ENCODE measurements at regions not wholly inside any gene's neighbourhood (a gene's known extent, or its start where the extent isn't known, plus 50 kb on each side); places are given as distances from the start of the nearest gene placed in this dataset.

DNA sequence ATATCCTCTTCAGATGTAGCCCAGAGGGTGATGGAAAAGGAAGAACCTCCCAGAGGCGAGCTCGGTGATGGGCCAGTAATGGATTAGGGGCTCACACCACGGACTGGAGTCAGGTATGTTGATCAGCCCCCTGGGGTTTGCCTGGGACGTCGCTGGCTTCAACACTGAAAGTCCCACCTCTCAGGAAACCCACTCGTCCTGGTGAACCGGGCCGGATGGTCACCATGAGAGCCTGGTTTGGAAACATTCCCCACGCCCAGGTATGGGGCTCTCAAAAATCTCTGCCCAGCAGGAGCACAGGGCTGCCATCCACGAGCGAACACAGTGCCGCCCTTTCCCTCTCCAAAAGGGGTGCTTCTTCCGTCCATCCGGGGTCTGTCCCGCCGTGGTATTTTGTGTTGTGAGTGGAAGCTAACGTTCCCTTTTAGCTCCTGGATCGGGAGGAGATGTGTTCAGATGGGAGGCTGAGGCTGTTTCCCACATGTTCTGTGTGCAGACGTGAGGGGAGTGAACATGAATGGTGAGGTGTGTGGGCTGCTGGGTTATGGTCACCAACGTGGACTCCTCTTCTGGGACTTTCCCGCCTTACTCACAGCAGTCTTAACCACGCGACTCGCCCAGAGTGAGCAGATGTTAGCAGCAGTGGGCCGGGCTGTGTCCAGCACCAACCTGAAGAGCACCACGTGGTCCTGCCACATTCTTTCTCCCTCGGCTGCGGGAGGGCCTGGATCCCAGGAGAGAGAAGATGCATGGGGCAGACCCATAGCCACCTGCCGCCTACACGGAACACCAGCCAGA is 139.2 kb downstream of the KIF26A start:
- H2AFZ ChIP-seq (ENCODE audit: low read depth, low read length) = no peak overlapping the region

DNA sequence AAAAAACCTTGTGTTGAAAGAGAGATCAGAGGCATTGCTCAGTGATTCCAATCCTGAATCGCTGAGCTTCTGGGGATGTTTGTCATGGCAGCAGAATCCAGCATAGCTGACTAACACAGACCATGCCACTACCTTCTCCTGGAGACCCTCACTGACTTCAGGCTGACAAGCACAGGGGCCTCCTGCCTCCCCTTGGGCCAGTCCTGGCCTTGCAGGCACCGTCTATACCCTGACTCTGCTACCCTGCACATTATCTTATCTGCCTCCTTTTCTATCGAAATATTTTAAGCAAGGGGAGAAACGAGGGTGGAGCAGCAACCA is 139.8 kb downstream of the KIF26A start:
- Histone ChIP-seq H3K9me2 (ENCODE audit: insufficient read depth, low read length) (no peaks in the 10 kb centered on the region), H4K20me1 (ENCODE audit: insufficient read depth) (no peaks in the 10 kb centered on the region), H3K27ac (ENCODE audit: low read length) (no peak overlapping the region), H2AFZ (ENCODE audit: low read depth, low read length) (no peak overlapping the region), H3F3A (ENCODE audit: insufficient read depth, low read length, poor library complexity, severe bottlenecking) (no peaks in the 10 kb centered on the region), H3K4me3 (ENCODE audit: low read length) (no peak overlapping the region), H3K27me3 (ENCODE audit: insufficient read depth, low read depth, low read length) (no peaks in the 10 kb centered on the region), H3K4me2 (ENCODE audit: low read length) (no peak overlapping the region), H3K36me3 (ENCODE audit: insufficient read depth, low read length) (no peaks in the 10 kb centered on the region), H3K9ac (ENCODE audit: low read length) (no peak overlapping the region), H3K9me3 (ENCODE audit: low read length) (no peaks in the 10 kb centered on the region), H3K79me2 (replicated peaks; ENCODE audit: insufficient read depth, low read length) (no peaks in the 10 kb centered on the region)
- TF ChIP-seq MXI1 (conservative IDR thresholded peaks at IDR 0.05; ENCODE audit: poor library complexity, severe bottlenecking) = no peak
- TF ChIP-seq, protein P1, sequence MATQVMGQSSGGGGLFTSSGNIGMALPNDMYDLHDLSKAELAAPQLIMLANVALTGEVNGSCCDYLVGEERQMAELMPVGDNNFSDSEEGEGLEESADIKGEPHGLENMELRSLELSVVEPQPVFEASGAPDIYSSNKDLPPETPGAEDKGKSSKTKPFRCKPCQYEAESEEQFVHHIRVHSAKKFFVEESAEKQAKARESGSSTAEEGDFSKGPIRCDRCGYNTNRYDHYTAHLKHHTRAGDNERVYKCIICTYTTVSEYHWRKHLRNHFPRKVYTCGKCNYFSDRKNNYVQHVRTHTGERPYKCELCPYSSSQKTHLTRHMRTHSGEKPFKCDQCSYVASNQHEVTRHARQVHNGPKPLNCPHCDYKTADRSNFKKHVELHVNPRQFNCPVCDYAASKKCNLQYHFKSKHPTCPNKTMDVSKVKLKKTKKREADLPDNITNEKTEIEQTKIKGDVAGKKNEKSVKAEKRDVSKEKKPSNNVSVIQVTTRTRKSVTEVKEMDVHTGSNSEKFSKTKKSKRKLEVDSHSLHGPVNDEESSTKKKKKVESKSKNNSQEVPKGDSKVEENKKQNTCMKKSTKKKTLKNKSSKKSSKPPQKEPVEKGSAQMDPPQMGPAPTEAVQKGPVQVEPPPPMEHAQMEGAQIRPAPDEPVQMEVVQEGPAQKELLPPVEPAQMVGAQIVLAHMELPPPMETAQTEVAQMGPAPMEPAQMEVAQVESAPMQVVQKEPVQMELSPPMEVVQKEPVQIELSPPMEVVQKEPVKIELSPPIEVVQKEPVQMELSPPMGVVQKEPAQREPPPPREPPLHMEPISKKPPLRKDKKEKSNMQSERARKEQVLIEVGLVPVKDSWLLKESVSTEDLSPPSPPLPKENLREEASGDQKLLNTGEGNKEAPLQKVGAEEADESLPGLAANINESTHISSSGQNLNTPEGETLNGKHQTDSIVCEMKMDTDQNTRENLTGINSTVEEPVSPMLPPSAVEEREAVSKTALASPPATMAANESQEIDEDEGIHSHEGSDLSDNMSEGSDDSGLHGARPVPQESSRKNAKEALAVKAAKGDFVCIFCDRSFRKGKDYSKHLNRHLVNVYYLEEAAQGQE (IDR thresholded peaks at IDR 0.05; ENCODE audit: borderline replicate concordance) = no peak
- TF ChIP-seq, protein P2, sequence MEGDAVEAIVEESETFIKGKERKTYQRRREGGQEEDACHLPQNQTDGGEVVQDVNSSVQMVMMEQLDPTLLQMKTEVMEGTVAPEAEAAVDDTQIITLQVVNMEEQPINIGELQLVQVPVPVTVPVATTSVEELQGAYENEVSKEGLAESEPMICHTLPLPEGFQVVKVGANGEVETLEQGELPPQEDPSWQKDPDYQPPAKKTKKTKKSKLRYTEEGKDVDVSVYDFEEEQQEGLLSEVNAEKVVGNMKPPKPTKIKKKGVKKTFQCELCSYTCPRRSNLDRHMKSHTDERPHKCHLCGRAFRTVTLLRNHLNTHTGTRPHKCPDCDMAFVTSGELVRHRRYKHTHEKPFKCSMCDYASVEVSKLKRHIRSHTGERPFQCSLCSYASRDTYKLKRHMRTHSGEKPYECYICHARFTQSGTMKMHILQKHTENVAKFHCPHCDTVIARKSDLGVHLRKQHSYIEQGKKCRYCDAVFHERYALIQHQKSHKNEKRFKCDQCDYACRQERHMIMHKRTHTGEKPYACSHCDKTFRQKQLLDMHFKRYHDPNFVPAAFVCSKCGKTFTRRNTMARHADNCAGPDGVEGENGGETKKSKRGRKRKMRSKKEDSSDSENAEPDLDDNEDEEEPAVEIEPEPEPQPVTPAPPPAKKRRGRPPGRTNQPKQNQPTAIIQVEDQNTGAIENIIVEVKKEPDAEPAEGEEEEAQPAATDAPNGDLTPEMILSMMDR (IDR thresholded peaks at IDR 0.05; ENCODE audit: poor library complexity, severe bottlenecking) = no peak
- TF ChIP-seq EP300 (conservative IDR thresholded peaks at IDR 0.05; ENCODE audit: poor library complexity, severe bottlenecking) = no peak
- TF ChIP-seq RAD21 (conservative IDR thresholded peaks at IDR 0.05) = no peak
- no peak for TF ChIP-seq TAF1 (IDR thresholded peaks at IDR 0.05; ENCODE audit: low read depth)
- TF ChIP-seq SMC3 (conservative IDR thresholded peaks at IDR 0.05; ENCODE audit: poor library complexity) = no peak
- no peak for TF ChIP-seq POLR2AphosphoS5 (IDR thresholded peaks at IDR 0.05)
- no peak for TF ChIP-seq EZH2 (IDR thresholded peaks at IDR 0.05; ENCODE audit: borderline replicate concordance, insufficient read depth, low read length, poor library complexity, severe bottlenecking)

More for the DNA sequence above, 139.2 kb downstream of the KIF26A start:
- Histone ChIP-seq H3K9me3 (ENCODE audit: low read length) (no peaks in the 10 kb centered on the region), H3K9ac (ENCODE audit: low read length) (no peak overlapping the region), H3K9me2 (ENCODE audit: insufficient read depth, low read length) (no peaks in the 10 kb centered on the region), H3K79me2 (replicated peaks; ENCODE audit: insufficient read depth, low read length) (no peaks in the 10 kb centered on the region), H3K36me3 (ENCODE audit: insufficient read depth, low read length) (no peaks in the 10 kb centered on the region), H3K27me3 (ENCODE audit: insufficient read depth, low read depth, low read length) (no peaks in the 10 kb centered on the region), H3K27ac (ENCODE audit: low read length) (no peak overlapping the region), H4K20me1 (ENCODE audit: insufficient read depth) (no peaks in the 10 kb centered on the region), H3F3A (ENCODE audit: insufficient read depth, low read length, poor library complexity, severe bottlenecking) (no peaks in the 10 kb centered on the region), H3K4me3 (ENCODE audit: low read length) (no peak overlapping the region), H3K4me2 (ENCODE audit: low read length) (no peak overlapping the region)
- TF ChIP-seq EZH2 (IDR thresholded peaks at IDR 0.05; ENCODE audit: borderline replicate concordance, insufficient read depth, low read length, poor library complexity, severe bottlenecking) (no peak), EP300 (conservative IDR thresholded peaks at IDR 0.05; ENCODE audit: poor library complexity, severe bottlenecking) (no peak), POLR2AphosphoS5 (IDR thresholded peaks at IDR 0.05) (no peak), TAF1 (IDR thresholded peaks at IDR 0.05; ENCODE audit: low read depth) (no peak), SMC3 (conservative IDR thresholded peaks at IDR 0.05; ENCODE audit: poor library complexity) (no peak), RAD21 (conservative IDR thresholded peaks at IDR 0.05) (no peak)
- TF ChIP-seq, protein P1 (IDR thresholded peaks at IDR 0.05; ENCODE audit: borderline replicate concordance) = no peak
- TF ChIP-seq, protein P2 (IDR thresholded peaks at IDR 0.05; ENCODE audit: poor library complexity, severe bottlenecking) = no peak
